Caki2 (cell line): ENCODE measurements at regions not wholly inside any gene's neighbourhood (a gene's known extent, or its start where the extent isn't known, plus 50 kb on each side); places are given as distances from the start of the nearest gene placed in this dataset.

Source experiments
- DNase-seq: peaks from one replicate; pipeline ENCODE4 v3.0.0-alpha.2; 2015; ENCODE audit warnings: low read depth
- in situ Hi-C: cut with HindIII; loops from 2 replicates; pipeline ENCODE4 v1.10.0; 2016; ENCODE audit warnings: low sequenced_read_pairs, low pct_unique_long_range_greater_than_20kb, mixed read lengths

- DNase-seq, result no peak
- in situ Hi-C loops, result no loop called here
These were observed 160.2 kb downstream of the MED10 start for GRCh38 chr5:6218116-6218515.

- DNase-seq, result no peak
- in situ Hi-C loops, result no loop called here
These were observed 161.8 kb downstream of the MED10 start for GRCh38 chr5:6216471-6217075.

GRCh38 chr5:6215891-6216290 is 162.5 kb downstream of the MED10 start:
- no peak for DNase-seq
- in situ Hi-C loops, result no loop called here

GRCh38 chr5:6212244-6212643 is 166.1 kb downstream of the MED10 start:
- in situ Hi-C loops, result no loop called here
- DNase-seq, result no peak

GRCh38 chr5:6206501-6206900 is 171.8 kb downstream of the MED10 start:
- in situ Hi-C loops, result no loop called here

GRCh38 chr5:6202968-6203365 is 175.4 kb downstream of the MED10 start:
- in situ Hi-C loops, result no loop called here

More at GRCh38 chr5:6206501-6206900, 171.8 kb downstream of the MED10 start:
- no peak for DNase-seq

GRCh38 chr5:6202149-6202967 is 176.0 kb downstream of the MED10 start:
- in situ Hi-C loops, result no loop called here

More at GRCh38 chr5:6202968-6203365, 175.4 kb downstream of the MED10 start:
- no peak for DNase-seq

GRCh38 chr5:6201631-6202030 is 176.7 kb downstream of the MED10 start:
- in situ Hi-C loops, result no loop called here
- DNase-seq, result no peak

More at GRCh38 chr5:6202149-6202967, 176.0 kb downstream of the MED10 start:
- DNase-seq, result no peak

GRCh38 chr5:6198531-6198930 is 179.8 kb downstream of the MED10 start:
- DNase-seq, result no peak
- in situ Hi-C loops, result no loop called here

- in situ Hi-C loops, result no loop called here
- DNase-seq, result no peak
These were observed 180.9 kb downstream of the MED10 start for GRCh38 chr5:6197427-6197826.

GRCh38 chr5:6195711-6196358 is 182.5 kb downstream of the MED10 start:
- in situ Hi-C loops, result no loop called here
- DNase-seq, result no peak

- in situ Hi-C loops, result no loop called here
- no peak for DNase-seq
These were observed 183.3 kb downstream of the MED10 start for GRCh38 chr5:6194906-6195612.

- no peak for DNase-seq
- in situ Hi-C loops, result no loop called here
These were observed 184.0 kb downstream of the MED10 start for GRCh38 chr5:6194261-6194875.

- in situ Hi-C loops, result no loop called here
- DNase-seq, result no peak
These were observed 185.0 kb downstream of the MED10 start for GRCh38 chr5:6193310-6193709.

GRCh38 chr5:6190838-6191237 is 187.5 kb downstream of the MED10 start:
- no peak for DNase-seq
- in situ Hi-C loops, result no loop called here

- in situ Hi-C loops, result no loop called here
These were observed 189.4 kb downstream of the MED10 start for GRCh38 chr5:6188976-6189375.

GRCh38 chr5:6188344-6188743 is 190.0 kb downstream of the MED10 start:
- in situ Hi-C loops, result no loop called here
- no peak for DNase-seq

More at GRCh38 chr5:6188976-6189375, 189.4 kb downstream of the MED10 start:
- no peak for DNase-seq

GRCh38 chr5:6187501-6187900 is 190.8 kb downstream of the MED10 start:
- in situ Hi-C loops, result no loop called here

More at GRCh38 chr5:6187501-6187900, 190.8 kb downstream of the MED10 start:
- no peak for DNase-seq
